Psoas muscle (tissue), 7 donors: ENCODE measurements at regions not wholly inside any gene's neighbourhood (a gene's known extent, or its start where the extent isn't known, plus 50 kb on each side); places are given as distances from the start of the nearest gene placed in this dataset.

Experiments
- ATAC-seq, 4 donors: fragments of 200-7000 bp; cut with Tn5 transposase; one replicate each; pipeline ENCODE4 v1.9.1; 2020; ENCODE audit warnings: moderate library complexity in 3 of 4, mild to moderate bottlenecking in 2 of 4
- DNase-seq, 2 donors: peaks; one replicate each; pipeline ENCODE4 v3.0.0-alpha.2; 2020
- H3K27ac ChIP-seq: fragments of 200-600 bp; one replicate; pipeline ENCODE4 v1.8.0; 2022
- H3K27me3 ChIP-seq, 3 donors: fragments of 200-600 bp in 1 of 3; one replicate each; pipeline versions ENCODE4 v1.6.1 to v1.8.0; 2013 to 2022; ENCODE audit warnings: low read length in 2 of 3, mild to moderate bottlenecking in 2 of 3, moderate library complexity in 1 of 3; ENCODE audit not compliant: insufficient read depth in 3 of 3
- H3K36me3 ChIP-seq, 2 donors: fragments of 200-600 bp in 1 of 2; one replicate each; pipeline versions ENCODE4 v1.6.1 to v1.8.0; 2013 to 2022; ENCODE audit warnings: low read depth in 1 of 2, mild to moderate bottlenecking in 1 of 2, moderate library complexity in 1 of 2; ENCODE audit not compliant: insufficient read depth in 1 of 2
- H3K4me1 ChIP-seq: fragments of 200-600 bp; one replicate; pipeline ENCODE4 v1.8.0; 2022
- H3K4me3 ChIP-seq: fragments of 200-600 bp; one replicate; pipeline ENCODE4 v1.8.0; 2022; ENCODE audit warnings: mild to moderate bottlenecking
- H3K9me3 ChIP-seq: fragments of 200-600 bp; one replicate; pipeline ENCODE4 v1.8.0; 2022
- WGBS, 3 donors: extraction: QIAGEN DNeasy Blood & Tissue Kit; methylation state at CpG; one replicate each; pipeline versions ENCODE4 v1.1.6 to v1.1.7; 2013; 5-methylcytosine and 5-hydroxymethylcytosine counted together
- intact Hi-C, 2 donors: fragments of 100-400 bp; cut with DNase I; formaldehyde crosslinking; loops; one replicate each; pipeline versions ENCODE4 v1.11.0 to v1.14.2; 2022
- TF ChIP-seq, protein P1 (sequence below): fragments of 200-600 bp; IDR thresholded peaks from one replicate; pipeline ENCODE4 v1.8.0; 2022; ENCODE audit warnings: antibody characterized with exemption
- donor health status: healthy with polysubstance abuse.
- donor health status: DM: no; HTN: no; CAD: no; lungs with moderate emphysema.
- donor health status: Bipolar disorder and iron deficiency.
- donor health status: healthy.
- donor health status: DM: yes; HTN: yes; CAD: no.
- donor health status: DM: no; HTN: no; CAD: no.
- donor health status: DM: yes; HTN: yes; CAD: no.

DNA sequence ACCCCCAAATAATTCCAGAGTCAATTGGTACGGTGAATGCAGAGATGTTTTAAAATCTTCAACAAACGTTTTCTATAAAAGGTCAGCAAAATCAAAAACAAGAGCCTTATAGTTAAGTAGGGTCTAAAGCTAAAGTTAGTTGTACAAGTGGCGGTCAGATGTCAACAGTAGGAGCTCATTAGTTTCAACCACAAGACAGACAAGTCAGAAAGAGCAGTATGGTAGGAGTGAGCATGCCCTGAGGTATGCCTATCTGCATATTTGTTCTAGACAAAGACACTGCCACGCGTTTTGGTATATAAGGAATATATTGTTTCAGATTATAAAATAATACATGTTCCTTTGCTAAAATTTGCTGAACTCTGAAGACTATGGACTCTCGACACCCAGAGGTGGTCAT lies 431.5 kb upstream of the KIF2B start:
- Histone ChIP-seq H3K4me3 (no peak overlapping the region), H3K4me1 (no peaks in the 10 kb centered on the region), H3K27me3 (no peaks in the 10 kb centered on the region), H3K9me3 (no peaks in the 10 kb centered on the region), H3K27ac (no peak overlapping the region), H3K36me3 (no peaks in the 10 kb centered on the region)
- intact Hi-C loops, result no loop called here
- WGBS, 3 donors, result 78 to 84% (median 80%) methylated on average over 6 of the region's 6 CpGs
- no peak for DNase-seq
- ATAC-seq, result no peak
- TF ChIP-seq, protein P1, sequence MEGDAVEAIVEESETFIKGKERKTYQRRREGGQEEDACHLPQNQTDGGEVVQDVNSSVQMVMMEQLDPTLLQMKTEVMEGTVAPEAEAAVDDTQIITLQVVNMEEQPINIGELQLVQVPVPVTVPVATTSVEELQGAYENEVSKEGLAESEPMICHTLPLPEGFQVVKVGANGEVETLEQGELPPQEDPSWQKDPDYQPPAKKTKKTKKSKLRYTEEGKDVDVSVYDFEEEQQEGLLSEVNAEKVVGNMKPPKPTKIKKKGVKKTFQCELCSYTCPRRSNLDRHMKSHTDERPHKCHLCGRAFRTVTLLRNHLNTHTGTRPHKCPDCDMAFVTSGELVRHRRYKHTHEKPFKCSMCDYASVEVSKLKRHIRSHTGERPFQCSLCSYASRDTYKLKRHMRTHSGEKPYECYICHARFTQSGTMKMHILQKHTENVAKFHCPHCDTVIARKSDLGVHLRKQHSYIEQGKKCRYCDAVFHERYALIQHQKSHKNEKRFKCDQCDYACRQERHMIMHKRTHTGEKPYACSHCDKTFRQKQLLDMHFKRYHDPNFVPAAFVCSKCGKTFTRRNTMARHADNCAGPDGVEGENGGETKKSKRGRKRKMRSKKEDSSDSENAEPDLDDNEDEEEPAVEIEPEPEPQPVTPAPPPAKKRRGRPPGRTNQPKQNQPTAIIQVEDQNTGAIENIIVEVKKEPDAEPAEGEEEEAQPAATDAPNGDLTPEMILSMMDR, result no peak

DNA sequence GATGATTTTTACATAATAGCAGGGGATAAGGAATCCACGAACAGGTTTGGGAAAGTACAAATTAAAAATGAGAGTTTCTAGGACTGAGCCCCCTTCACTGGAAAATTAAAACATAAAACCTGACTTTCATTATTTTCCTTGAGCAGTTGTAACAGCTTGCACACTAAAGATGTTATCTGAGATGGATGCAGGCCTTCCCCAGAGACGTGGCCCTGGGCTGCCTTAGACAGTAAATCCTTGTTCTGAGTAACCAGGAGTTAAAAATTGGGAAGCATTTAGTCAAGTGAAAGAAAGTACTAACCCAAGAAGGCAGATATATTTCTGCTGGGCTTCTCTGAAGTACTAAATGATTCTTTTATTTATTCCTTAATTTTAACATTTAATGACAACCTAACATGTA lies 432.2 kb upstream of the KIF2B start:
- ATAC-seq (no peak), DNase-seq (no peak)
- H3K9me3 ChIP-seq, result no peaks in the 10 kb centered on the region
- TF ChIP-seq, protein P1, result no peak
- H3K27me3 ChIP-seq, result no peaks in the 10 kb centered on the region
- H3K4me3 ChIP-seq, result no peak overlapping the region
- H3K36me3 ChIP-seq, result no peaks in the 10 kb centered on the region
- intact Hi-C loops, result no loop called here
- H3K4me1 ChIP-seq, result no peaks in the 10 kb centered on the region
- 19 to 26% (median 21%) methylated on average over 2 of the region's 2 CpGs for WGBS, 3 donors
- no peak overlapping the region for H3K27ac ChIP-seq

DNA sequence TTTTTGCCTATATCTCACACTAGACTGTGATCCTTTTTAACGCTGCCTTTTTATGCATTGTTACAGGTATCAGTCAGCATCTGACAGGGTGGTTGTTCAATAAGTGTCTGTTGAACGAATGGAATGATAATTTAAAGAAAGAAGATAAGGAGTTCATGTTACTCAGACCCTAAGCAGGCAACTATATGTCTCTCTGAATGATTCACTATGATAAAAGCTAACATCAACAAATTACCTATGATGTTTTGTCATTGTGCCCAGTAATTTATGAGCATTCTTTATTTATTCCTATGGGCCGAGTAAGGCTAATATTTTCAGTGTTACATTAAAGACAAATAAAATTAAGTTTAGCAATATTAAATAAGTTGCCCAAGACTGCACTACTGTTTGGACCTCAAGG lies 435.0 kb upstream of the KIF2B start:
- no peaks in the 10 kb centered on the region for H3K9me3 ChIP-seq
- WGBS, 3 donors, result 70 to 77% (median 76%) methylated on average over 3 of the region's 3 CpGs
- no peaks in the 10 kb centered on the region for H3K4me1 ChIP-seq
- TF ChIP-seq, protein P1, result no peak
- no peaks in the 10 kb centered on the region for H3K27me3 ChIP-seq
- no peak overlapping the region for H3K4me3 ChIP-seq
- ATAC-seq (no peak), DNase-seq (no peak)
- intact Hi-C loops, result no loop called here
- H3K27ac ChIP-seq, result no peak overlapping the region
- H3K36me3 ChIP-seq, result no peaks in the 10 kb centered on the region

DNA sequence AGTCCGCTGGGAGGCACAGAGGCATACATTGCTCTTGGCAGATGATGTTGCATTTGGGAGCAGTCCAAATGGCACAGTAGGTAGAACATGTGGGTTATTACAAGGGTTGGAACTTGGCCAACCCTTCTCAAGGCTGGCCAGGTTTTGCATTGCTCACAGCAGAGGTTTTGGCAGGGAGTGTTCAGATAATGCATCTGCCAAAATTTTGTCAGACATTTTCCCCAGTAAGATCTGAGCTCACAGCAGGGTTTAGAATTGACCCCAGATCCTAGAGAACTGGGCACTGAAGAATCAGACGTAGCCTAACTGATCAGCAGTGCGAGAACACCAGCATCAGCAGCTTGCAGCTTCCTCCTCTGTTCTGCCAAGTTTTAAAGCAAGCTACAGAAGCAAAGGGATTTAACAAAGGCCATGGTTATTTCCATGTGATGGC lies 468.8 kb upstream of the KIF2B start:
- TF ChIP-seq, protein P1, result no peak
- H3K9me3 ChIP-seq, result no peaks in the 10 kb centered on the region
- no peak for DNase-seq
- intact Hi-C loops, result no loop called here
- no peaks in the 10 kb centered on the region for H3K36me3 ChIP-seq
- 20 to 24% (median 23%) methylated on average over 3 of the region's 3 CpGs for WGBS, 3 donors
- H3K4me1 ChIP-seq, result no peaks in the 10 kb centered on the region
- ATAC-seq, result no peak
- no peak overlapping the region for H3K4me3 ChIP-seq
- no peak overlapping the region for H3K27ac ChIP-seq
- no peaks in the 10 kb centered on the region for H3K27me3 ChIP-seq

DNA sequence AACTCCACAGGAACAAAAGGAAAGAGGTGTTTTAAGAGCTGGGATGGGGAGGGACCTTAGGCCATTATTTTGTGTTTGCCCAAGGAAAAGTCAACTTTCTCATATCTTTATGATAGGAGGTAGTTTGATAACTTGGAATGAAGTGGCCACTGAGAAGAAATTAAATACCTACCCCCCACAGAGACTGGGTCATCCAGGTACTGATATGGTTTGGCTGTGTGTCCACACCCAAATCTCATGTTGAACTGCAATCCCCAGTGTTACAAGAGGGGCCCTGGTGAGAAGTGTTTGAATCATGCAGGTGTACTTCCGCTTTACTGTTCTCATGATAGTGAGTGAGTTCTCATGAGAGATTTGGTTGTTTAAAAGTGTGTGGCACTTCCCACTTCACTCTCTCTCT lies 477.9 kb upstream of the KIF2B start:
- DNase-seq (no peak), ATAC-seq (no peak)
- WGBS, 3 donors, result 88 to 95% (median 89%) methylated on average over 1 of the region's 1 CpG
- Histone ChIP-seq H3K4me1 (no peaks in the 10 kb centered on the region), H3K27me3 (no peaks in the 10 kb centered on the region), H3K36me3 (no peaks in the 10 kb centered on the region), H3K27ac (no peak overlapping the region), H3K4me3 (no peak overlapping the region), H3K9me3 (no peaks in the 10 kb centered on the region)
- TF ChIP-seq, protein P1, result no peak
- intact Hi-C loops, result no loop called here
